ENCODE measurements at regions not wholly inside any gene's neighbourhood (a gene's known extent, or its start where the extent isn't known, plus 50 kb on each side); places are given as distances from the start of the nearest gene placed in this dataset.
"Not testable (repeated sequence)": the region's sequence is repeated elsewhere in the genome, so short reads cannot be mapped to it uniquely, and the experiment has no call there.

DNA sequence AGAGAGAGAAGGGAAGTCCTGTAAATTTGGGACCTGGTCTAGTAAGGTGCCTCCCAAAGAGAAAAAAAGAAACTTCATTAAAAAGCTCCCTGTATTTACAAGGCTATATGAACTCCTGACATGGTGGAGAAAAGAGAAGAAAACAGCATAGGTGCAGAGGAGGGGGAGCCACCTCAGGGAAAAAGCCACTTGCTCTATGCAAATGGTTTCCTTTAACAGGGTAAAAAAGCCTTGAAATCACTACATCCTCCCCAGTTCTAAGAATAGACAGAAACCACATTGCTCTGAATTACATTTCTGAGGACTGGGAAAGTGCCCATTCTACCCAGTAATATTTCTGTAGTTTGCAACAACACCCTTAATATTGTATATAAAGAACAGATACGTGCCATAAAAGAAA is 165.5 kb downstream of the KLF8 start:
- intact Hi-C loops (cut with micrococcal nuclease; ENCODE audit: unreplicated experiment): no loop called here
- H3K4me3 ChIP-seq (ENCODE audit: low read depth, low read length, poor library complexity, severe bottlenecking): no peak overlapping the region
- CTCF ChIA-PET (ENCODE audit: unreplicated experiment): no interaction called here
- no peak for TF ChIP-seq EZH2phosphoT487 (IDR thresholded peaks at IDR 0.05; ENCODE audit: borderline replicate concordance, low read depth, low read length)
- TF ChIP-seq, protein P1, sequence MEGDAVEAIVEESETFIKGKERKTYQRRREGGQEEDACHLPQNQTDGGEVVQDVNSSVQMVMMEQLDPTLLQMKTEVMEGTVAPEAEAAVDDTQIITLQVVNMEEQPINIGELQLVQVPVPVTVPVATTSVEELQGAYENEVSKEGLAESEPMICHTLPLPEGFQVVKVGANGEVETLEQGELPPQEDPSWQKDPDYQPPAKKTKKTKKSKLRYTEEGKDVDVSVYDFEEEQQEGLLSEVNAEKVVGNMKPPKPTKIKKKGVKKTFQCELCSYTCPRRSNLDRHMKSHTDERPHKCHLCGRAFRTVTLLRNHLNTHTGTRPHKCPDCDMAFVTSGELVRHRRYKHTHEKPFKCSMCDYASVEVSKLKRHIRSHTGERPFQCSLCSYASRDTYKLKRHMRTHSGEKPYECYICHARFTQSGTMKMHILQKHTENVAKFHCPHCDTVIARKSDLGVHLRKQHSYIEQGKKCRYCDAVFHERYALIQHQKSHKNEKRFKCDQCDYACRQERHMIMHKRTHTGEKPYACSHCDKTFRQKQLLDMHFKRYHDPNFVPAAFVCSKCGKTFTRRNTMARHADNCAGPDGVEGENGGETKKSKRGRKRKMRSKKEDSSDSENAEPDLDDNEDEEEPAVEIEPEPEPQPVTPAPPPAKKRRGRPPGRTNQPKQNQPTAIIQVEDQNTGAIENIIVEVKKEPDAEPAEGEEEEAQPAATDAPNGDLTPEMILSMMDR (conservative IDR thresholded peaks at IDR 0.05; ENCODE audit: low read length): no peak
- POLR2A ChIA-PET: interaction anchor here (0.6 kb wide), 1 partner anchor 19 kb away, joined by 3 read pairs; no protein-coding TSS in a partner anchor
- no peaks in the 10 kb centered on the region for H3K4me1 ChIP-seq (ENCODE audit: insufficient read depth, low read length, poor library complexity, severe bottlenecking)
- no peak for DNase-seq (ENCODE audit: low spot score)
- H3K4me2 ChIP-seq (ENCODE audit: low read length): no peak overlapping the region
- H2AFZ ChIP-seq (ENCODE audit: low read length): no peak overlapping the region
- H3K9me2 ChIP-seq (ENCODE audit: insufficient read depth, low read length): no peaks in the 10 kb centered on the region
- no TSS peak for BruUV-seq (replicated peaks)
- H3K36me3 ChIP-seq (ENCODE audit: insufficient read depth, low read length): no peaks in the 10 kb centered on the region
- H4K20me1 ChIP-seq (ENCODE audit: insufficient read depth, low read length): no peaks in the 10 kb centered on the region
- H3K27ac ChIP-seq (ENCODE audit: low read depth, low read length, poor library complexity, severe bottlenecking): no peak overlapping the region
- no peaks in the 10 kb centered on the region for H3K79me2 ChIP-seq (ENCODE audit: insufficient read depth, low read depth, low read length)
- H3K9me3 ChIP-seq (ENCODE audit: low read length): no peaks in the 10 kb centered on the region

DNA sequence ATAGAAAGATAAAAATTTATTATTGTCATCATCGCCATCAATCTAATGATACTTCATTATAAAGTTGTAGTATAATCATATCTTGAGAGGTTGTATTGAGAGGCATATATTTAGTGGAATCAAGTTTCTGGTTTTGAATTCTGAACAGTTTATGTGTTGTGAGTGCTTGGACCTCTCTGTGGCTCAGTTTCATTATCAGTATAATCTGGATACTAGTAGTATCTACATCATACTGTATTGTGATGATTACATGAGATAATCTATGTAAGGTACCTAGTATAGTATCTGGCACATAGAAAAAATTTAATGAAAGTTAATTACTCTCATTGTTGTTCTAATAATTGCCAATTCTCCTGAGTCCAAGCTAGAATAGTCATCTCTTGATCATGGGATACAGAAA is 161.2 kb upstream of the UBQLN2 start:
- no peaks in the 10 kb centered on the region for H3K9me2 ChIP-seq (ENCODE audit: insufficient read depth, low read length)
- CTCF ChIA-PET (ENCODE audit: unreplicated experiment): no interaction called here
- no peaks in the 10 kb centered on the region for H3K4me1 ChIP-seq (ENCODE audit: insufficient read depth, low read length, poor library complexity, severe bottlenecking)
- no peaks in the 10 kb centered on the region for H3K79me2 ChIP-seq (ENCODE audit: insufficient read depth, low read depth, low read length)
- H3K9me3 ChIP-seq (ENCODE audit: low read length): no peaks in the 10 kb centered on the region
- no peak overlapping the region for H2AFZ ChIP-seq (ENCODE audit: low read length)
- H3K36me3 ChIP-seq (ENCODE audit: insufficient read depth, low read length): no peaks in the 10 kb centered on the region
- DNase-seq (ENCODE audit: low spot score): no peak
- H3K4me2 ChIP-seq (ENCODE audit: low read length): no peak overlapping the region
- no peak overlapping the region for H3K27ac ChIP-seq (ENCODE audit: low read depth, low read length, poor library complexity, severe bottlenecking)
- no TSS peak for BruUV-seq (replicated peaks)
- no peaks in the 10 kb centered on the region for H4K20me1 ChIP-seq (ENCODE audit: insufficient read depth, low read length)
- POLR2A ChIA-PET: interaction anchor here (0.6 to 0.7 kb wide), 2 partner anchors 27 to 773 kb away, joined by 3 to 4 read pairs; no protein-coding TSS in a partner anchor
- TF ChIP-seq EZH2phosphoT487 (IDR thresholded peaks at IDR 0.05; ENCODE audit: borderline replicate concordance, low read depth, low read length): no peak
- TF ChIP-seq, protein P1 (conservative IDR thresholded peaks at IDR 0.05; ENCODE audit: low read length): no peak
- H3K4me3 ChIP-seq (ENCODE audit: low read depth, low read length, poor library complexity, severe bottlenecking): no peak overlapping the region
- intact Hi-C loops (cut with micrococcal nuclease; ENCODE audit: unreplicated experiment): no loop called here

DNA sequence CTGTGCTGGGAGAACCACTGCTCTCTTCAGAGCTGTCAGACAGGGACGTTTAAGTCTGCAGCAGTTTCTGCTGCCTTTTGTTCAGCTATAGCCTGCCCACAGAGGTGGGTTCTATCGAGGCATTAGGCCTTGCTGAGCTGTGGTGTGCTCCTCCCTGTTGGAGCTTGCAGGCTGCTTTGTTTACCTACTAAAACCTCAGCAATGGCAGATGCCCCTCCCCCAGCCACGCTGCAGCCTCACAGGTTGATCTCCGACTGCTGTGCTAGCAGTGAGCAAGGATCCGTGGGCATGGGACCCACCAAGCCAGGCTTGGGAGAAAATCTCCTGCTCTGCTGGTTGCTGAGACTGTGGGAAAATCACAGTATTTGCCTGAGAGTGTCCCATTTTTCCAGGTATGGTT is 133.8 kb upstream of the UBQLN2 start:
- H3K4me1 ChIP-seq (ENCODE audit: insufficient read depth, low read length, poor library complexity, severe bottlenecking): no peaks in the 10 kb centered on the region
- POLR2A ChIA-PET: no interaction called here
- no peak for TF ChIP-seq EZH2phosphoT487 (IDR thresholded peaks at IDR 0.05; ENCODE audit: borderline replicate concordance, low read depth, low read length)
- TF ChIP-seq, protein P1 (conservative IDR thresholded peaks at IDR 0.05; ENCODE audit: low read length): no peak
- no peaks in the 10 kb centered on the region for H3K79me2 ChIP-seq (ENCODE audit: insufficient read depth, low read depth, low read length)
- BruUV-seq (replicated peaks): no TSS peak
- H4K20me1 ChIP-seq (ENCODE audit: insufficient read depth, low read length): no peaks in the 10 kb centered on the region
- DNase-seq (ENCODE audit: low spot score): no peak
- CTCF ChIA-PET (ENCODE audit: unreplicated experiment): no interaction called here
- intact Hi-C loops (cut with micrococcal nuclease; ENCODE audit: unreplicated experiment): no loop called here
- no peak overlapping the region for H3K4me3 ChIP-seq (ENCODE audit: low read depth, low read length, poor library complexity, severe bottlenecking)
- no peak overlapping the region for H3K27ac ChIP-seq (ENCODE audit: low read depth, low read length, poor library complexity, severe bottlenecking)
- H3K4me2 ChIP-seq (ENCODE audit: low read length): no peak overlapping the region
- no peak overlapping the region for H2AFZ ChIP-seq (ENCODE audit: low read length)
- no peaks in the 10 kb centered on the region for H3K36me3 ChIP-seq (ENCODE audit: insufficient read depth, low read length)
- no peaks in the 10 kb centered on the region for H3K9me2 ChIP-seq (ENCODE audit: insufficient read depth, low read length)
- no peaks in the 10 kb centered on the region for H3K9me3 ChIP-seq (ENCODE audit: low read length)

DNA sequence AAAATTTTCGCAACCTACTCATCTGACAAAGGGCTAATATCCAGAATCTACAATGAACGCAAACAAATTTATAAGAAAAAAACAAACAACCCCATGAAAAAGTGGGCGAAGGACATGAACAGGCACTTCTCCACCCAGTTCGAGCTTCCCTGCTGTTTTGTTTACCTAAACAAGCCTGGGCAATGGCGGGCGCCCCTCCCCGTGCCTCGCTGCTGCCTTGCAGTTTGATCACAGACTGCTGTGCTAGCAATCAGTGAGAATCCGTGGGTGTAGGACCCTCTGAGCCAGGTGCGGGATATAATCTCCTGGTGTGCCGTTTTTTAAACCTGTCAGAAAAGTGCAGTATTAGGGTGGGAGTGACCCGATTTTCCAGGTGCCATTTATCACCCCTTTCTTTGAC is 111.4 kb upstream of the UBQLN2 start:
- H3K9me3 ChIP-seq (ENCODE audit: low read length); H2AFZ ChIP-seq (ENCODE audit: low read length); intact Hi-C loops (cut with micrococcal nuclease; ENCODE audit: unreplicated experiment); POLR2A ChIA-PET; H3K9me2 ChIP-seq (ENCODE audit: insufficient read depth, low read length); H3K4me1 ChIP-seq (ENCODE audit: insufficient read depth, low read length, poor library complexity, severe bottlenecking); CTCF ChIA-PET (ENCODE audit: unreplicated experiment); DNase-seq (ENCODE audit: low spot score); BruUV-seq (replicated peaks); H3K36me3 ChIP-seq (ENCODE audit: insufficient read depth, low read length); H3K27ac ChIP-seq (ENCODE audit: low read depth, low read length, poor library complexity, severe bottlenecking); H3K4me2 ChIP-seq (ENCODE audit: low read length); H4K20me1 ChIP-seq (ENCODE audit: insufficient read depth, low read length); H3K79me2 ChIP-seq (ENCODE audit: insufficient read depth, low read depth, low read length); H3K4me3 ChIP-seq (ENCODE audit: low read depth, low read length, poor library complexity, severe bottlenecking): not testable (repeated sequence)
